ENCODE measurements at regions not wholly inside any gene's neighbourhood (a gene's known extent, or its start where the extent isn't known, plus 50 kb on each side); places are given as distances from the start of the nearest gene placed in this dataset.

DNA sequence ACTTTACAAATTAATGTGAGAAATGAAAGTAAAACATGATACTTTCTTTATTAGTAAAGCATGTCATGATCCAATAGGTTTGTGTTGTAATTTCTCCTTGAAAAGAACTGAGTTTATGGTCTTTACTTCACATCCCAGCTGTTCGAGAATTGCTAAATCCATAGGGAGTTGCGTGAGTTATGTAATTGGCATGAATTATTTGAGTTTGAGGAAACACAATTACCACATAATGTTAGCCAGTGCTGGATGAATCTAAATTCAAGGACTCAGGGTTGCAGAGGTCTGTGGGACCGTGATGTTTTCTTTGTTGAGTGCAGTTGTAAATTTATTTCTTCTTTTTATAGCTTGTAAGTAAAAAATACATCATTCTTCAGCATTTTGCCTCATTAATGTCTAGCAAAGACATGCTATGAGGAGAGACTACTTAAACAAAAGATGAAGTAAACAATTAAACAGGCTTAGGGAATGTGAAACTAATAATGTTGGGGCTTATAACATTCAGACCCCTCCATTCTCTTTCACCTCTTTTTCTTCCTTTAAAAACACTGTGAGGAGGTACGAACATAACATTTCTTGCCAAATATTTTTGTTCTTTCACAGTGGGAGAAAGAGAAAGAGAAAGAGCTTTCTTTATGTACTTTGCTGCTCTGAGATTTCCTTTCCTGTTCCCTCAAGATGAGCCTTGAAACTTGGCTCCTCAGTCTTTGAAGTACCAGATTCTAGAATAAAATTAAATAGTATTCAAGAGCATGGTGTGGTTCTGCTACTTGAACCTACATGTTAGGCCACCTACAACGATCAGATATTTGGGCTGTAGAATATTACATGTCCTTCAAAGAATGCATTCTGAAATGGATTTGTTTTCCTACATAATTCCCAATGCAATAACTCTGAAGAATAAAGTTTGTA, 159.6 kb upstream of the ANK2 start:
- DNase-seq (ENCODE audit: low read depth in 2 of 3, low spot score in 2 of 3), result no peak

DNA sequence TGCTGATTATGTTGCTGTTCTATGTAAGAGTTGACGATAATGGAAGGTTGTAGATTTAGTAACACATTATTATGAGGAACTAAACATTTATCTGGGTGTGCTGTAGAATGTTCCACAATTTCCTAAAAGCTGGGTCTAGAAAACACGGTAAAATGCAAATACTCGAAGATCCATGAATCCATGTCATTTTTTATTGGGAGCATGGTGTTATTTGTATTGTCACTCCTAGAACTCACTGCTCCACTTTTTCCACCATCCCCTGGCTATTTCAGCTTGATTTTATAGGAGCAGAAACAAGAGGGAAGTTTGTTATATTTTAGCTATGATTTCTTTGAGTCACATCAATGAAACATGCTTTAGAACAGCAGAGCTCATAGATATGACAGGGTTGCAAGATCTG, 155.0 kb upstream of the ANK2 start:
- DNase-seq (ENCODE audit: low read depth in 2 of 3, low spot score in 2 of 3), result no peak

DNA sequence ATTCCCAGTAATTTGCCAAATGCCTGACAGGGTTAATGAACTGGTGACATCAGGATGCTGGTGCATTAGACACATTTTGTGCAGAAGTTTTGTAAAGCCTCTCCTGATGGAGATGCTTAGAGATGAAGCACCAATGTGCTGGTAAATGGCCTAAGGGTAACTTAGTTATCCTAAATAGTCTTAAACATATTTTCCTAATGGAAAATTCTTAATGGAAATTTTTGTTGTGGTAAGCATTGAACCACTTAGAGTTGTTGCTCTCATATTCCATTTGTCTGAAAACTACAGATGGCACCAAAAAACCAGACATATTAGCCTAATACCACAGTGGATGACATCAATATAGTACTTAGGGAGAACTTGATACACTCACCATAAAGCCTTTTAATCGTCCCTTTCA, 154.5 kb upstream of the ANK2 start:
- no peak for DNase-seq (ENCODE audit: low read depth in 2 of 3, low spot score in 2 of 3)

DNA sequence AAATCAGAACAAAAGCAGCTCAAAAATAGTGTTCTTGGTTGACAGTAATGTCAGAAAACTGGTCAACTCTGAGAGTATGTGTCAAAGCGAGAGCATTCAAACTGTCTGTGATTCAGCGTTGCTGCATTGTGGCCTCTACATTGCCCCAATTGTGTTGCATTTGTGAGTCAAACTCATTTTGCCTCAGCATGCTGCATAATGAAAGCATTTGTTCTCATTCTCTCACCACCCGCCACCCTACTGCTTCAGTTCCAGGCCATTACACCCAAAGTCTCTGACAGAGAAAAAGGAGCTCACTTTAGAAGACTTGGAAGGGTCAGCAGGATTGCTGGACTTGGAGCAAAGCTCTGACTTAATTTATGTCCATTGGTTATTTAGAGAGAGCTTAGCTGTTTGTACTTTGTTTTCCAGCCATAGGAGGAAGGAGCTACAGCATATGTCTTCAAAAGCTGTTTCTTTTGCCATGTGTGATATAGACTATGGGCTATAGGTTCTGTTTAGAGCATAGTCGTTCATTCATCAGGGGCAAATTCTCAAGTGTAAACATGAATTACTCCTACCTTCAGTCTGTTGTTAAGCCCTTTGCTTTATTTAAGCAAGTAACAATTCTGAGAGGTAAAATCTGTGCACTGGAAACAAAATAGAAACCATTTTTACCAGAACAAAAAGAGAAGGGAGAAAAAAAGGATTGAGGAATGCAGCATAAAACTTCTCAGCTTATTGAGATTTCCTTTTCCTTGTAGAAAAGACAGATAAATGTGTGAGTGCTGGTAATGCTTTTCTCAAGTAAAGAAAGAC, 153.4 kb upstream of the ANK2 start:
- DNase-seq (ENCODE audit: low read depth in 2 of 3, low spot score in 2 of 3), result no peak

DNA sequence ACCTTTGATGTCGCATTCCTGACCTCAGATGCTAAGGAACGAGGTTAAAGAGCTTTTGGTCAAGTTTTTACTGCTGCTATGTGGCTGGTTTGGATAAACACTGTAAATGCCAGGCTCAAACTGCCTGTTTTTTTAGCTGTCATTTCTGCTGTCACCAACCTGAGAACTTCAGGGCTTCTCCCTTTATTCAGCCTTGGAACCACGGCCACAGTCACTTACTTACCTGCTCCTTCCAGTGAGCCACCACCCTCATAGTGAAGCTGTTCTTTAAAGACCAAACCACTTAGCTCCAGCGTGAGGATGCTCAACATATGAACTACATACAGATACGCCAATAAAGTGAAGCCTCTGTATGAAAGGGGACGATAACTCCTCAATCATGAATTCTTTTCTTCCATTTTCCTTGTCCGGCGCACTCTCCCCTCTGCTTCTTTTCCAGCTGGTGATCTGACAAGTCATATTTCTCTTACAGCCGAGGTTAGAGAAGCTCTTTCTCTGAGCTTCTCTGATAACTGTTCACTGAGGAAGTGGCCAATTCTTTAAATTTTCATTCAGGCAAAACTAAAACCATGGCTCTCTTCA, 152.8 kb upstream of the ANK2 start:
- no peak for DNase-seq (ENCODE audit: low read depth in 2 of 3, low spot score in 2 of 3)

DNA sequence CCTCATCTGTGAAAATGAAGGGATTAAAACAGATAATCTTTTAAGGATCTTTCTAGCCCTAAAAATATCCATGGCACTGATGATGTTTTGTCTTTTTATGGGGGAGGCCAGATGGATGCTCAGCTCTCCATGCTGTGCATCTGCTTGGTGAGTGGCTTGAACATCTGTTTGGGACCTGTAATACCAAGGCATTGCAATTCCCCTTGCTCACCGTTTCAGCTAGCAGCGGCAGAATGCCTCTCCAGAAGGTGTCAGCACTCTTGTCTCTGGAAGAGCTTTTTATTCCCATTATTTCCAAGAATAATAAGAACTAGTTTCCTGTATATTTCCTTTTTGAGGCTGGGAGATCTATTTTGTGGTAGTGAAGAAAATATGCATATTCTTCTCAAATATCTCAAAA, 151.9 kb upstream of the ANK2 start:
- no peak for DNase-seq (ENCODE audit: low read depth in 2 of 3, low spot score in 2 of 3)

DNA sequence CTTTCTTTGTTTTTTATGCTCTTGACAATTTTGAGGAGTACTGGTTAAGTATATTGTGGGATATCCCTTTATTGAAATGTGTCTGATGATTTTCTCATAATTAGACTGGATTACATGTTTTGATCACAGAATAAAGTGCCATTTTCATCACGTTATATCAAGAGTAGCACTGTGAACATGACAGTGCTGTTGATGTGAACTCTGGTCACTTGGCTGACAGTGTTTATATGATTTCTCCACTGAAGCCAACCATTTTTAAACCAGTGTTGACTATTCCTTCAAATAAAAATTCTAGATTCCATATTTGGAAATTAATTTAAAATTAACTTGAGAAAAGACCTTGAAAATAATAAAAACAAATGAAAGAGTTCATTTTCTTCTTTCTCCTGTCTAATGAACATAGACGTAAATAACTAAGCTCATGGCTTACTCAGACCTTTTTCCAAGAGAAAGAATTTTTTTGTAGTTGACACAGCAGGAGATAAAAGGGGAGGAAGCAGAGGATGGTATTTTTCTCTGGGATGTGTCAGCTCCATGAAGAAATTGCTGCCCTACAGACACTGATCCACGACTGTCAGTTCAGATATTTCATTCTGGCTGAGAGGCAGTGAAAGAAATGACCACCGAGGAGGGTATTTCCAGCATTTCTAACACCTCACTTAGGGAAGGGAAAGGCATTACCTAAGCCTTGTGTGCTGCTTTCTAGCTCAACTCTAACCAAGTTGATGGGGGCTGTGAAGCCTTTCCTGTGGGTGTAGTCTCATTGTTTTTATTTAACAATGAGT, 150.9 kb upstream of the ANK2 start:
- no peak for DNase-seq (ENCODE audit: low read depth in 2 of 3, low spot score in 2 of 3)

DNA sequence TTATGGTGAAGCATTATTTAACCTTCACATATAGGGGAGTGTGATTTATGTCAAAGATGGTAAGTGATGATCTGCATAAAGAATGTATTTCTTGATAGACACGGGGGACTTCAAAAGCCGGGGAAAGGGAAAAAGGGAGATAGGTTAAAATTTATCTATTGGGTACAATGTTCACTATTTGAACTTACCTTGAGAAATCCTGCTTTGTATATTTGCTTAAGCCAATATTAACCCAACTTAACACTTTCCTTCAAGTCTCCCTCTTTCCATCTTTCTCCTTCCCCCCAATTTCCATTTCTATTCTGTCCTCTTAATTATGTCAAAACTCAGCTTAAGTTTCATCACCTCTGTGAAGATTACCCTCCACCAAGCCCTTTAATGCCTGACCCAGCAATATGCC, 149.0 kb upstream of the ANK2 start:
- no peak for DNase-seq (ENCODE audit: low read depth in 2 of 3, low spot score in 2 of 3)

DNA sequence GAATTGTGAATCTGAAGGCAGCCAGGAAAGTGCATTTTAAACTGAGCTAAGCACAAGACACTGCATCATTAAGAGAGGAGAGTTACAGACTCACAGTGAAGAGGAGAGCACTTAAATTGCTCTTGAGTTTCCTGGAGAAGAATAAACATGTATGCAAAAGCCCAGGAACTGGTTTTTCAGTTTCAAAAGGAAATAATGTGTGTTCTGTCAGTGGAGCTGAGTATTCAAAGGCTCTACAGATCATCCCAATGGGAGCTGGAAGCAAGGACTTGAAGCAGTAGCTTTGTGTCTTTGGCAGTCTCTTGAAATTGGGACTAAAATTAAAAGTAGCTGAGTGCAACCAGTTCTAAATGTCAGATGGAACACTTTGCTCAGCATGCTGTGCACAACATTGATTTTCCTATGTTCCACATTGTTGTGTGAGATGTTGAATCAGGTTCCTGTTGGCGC, 147.5 kb upstream of the ANK2 start:
- no peak for DNase-seq (ENCODE audit: low read depth in 2 of 3, low spot score in 2 of 3)

DNA sequence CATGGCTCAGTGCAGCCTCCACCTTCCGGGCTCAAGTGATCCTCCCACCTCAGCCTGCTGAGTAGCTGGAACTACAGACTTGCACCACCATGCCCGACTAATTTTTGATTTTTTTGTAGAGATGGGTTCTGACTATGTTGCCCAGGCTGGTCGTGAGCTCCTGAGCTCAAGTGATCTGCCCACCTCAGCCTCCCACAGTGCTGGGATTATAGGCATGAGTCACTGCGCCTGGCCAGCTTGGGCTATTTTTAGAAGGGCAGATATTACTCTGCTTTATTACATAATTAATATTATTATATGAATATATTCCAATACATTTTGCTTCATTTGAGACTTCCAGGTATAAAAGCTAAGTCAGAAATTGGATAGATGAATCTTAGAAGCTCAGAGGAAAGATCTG, 143.7 kb upstream of the ANK2 start:
- DNase-seq (ENCODE audit: low read depth in 2 of 3, low spot score in 2 of 3), result no peak

DNA sequence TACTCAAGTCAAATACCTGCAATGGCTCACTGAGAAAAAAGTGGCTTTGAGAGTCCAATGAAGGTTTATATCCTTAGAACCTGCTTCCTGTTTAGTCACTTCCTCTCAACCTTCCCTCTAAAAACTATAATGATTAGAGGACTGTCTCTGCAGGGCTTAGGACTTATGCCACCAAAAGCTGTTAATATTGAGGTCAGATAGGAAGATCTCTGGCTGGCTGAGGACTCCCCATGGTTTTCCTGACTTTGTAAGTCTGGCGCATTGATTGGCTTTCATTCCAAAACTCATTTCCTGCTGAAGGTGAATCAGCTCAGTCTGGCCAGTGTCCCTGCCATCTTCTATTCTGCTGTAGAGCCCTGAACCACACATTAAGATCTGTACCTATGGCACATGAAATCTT, 140.9 kb upstream of the ANK2 start:
- no peak for DNase-seq (ENCODE audit: low read depth in 2 of 3, low spot score in 2 of 3)

DNA sequence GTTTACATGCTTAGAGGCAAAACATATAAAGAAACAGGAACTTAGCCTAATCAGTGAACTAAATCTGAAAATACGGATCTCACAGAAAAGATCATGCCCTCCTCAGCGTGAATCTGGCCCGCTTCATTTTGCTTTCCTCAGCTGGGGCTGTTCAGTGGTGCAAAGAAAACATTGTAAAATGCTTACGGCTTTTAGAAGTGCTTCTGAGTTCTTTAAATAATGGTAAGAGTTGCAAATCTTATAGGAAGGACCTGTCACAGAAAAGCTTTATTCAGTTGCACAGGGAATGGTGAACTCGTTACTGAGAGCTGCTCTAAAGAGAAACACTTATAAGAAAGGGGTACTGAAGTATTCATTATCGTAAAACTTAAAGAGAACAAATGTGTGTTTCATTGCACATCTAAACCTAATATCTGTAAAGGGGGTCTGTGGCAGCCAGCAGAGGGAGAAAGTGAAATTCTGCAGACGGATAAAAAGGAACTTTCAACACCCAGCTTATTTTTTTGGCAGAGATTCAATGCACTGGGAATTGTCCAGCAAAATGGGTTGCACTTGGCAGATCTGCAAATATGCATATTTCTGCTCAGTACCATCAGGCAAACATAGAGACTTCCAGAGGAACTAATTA, 139.2 kb upstream of the ANK2 start:
- no peak for DNase-seq (ENCODE audit: low read depth in 2 of 3, low spot score in 2 of 3)

DNA sequence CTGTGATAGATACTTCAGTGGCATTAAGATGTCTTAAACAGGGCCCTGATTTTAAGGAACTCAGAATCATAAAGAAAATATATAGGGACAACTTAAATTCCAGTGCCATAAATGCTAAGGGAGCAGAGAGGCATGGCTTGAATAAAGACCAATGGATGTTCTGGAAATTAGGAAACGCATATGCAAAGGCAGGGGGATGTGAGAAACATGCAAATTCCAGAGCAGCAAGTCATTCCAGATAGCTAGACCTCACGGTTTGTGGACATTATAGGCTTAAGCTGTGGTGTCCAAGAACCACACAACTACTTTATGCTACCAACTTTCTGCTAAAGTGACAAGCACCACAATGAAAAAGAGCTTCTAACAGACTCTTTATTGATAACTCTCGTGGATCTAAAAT, 132.6 kb upstream of the ANK2 start:
- no peak for DNase-seq (ENCODE audit: low read depth in 2 of 3, low spot score in 2 of 3)

DNA sequence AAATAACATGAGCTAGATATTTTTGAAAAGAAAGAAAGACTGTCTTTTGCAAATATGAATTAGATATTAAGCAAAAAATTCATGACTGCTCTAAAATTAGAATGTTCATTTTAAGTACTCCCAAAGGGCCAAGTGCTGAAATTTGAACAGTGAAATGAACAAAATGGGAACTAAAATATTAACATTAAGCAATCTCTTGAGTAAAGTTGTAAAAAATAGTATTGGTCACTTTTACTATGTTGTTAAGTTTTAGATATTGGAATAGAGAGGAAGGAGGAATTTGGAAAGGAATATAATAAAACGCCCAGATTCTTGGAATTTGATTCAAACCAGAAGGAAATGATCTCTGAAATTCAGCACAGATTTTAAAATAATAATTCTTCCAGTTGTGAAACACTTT, 125.9 kb upstream of the ANK2 start:
- no peak for DNase-seq (ENCODE audit: low read depth in 2 of 3, low spot score in 2 of 3)

DNA sequence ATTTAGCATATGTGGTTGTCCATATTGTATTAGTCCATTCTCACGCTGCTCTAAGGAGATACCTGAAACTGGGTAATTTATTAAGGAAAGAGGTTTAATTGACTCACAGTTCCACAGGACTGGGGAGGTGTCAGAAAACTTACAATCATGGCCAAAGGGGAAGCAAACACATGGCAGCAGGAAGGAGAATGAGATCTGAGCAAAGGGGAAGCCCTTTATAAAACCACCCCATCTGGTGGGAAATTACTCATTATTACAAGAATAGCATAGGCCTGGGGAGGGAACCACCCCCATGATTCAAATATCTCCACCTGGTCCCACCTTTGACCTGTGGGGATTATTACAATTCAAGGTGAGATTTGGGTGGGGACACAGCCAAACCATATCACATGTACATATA, 122.6 kb upstream of the ANK2 start:
- DNase-seq (ENCODE audit: low read depth in 2 of 3, low spot score in 2 of 3), result no peak

DNA sequence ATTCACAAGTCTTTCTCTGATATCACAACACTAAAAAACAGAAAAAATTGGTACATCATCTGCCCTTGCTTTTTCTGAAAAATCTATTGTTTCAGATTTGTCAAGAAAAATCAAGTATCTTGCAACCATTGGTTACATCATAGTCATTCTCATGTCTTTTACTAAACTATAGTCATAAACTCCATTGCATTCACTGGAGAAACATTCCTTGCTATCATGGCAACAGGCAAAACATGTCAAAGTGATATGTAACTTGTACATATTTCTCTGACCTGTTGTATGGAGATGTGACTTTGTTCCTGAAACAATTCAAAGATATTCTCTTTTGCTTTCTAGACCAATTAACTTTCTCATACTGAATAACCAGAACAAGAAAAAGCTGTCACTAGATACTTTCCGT, 121.9 kb upstream of the ANK2 start:
- no peak for DNase-seq (ENCODE audit: low read depth in 2 of 3, low spot score in 2 of 3)

DNA sequence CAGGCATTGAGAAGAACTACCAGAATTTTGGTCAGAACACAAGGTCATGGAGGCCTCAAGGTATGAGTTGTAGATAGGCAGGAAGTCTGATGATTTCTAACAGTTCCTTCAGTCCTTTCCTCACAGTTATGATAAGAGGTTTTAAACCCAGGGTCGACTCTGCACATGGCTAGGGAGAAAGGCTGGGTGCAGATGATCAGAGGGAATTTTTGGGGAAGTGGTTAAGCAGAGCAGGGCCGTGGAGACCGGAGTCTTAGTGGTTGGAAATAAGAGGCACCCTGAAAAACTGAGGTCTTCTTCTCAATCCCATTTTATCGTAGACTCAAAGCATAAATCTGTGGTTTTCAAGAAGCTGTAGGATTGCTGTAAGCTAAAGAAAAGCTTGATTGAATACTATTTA, 118.5 kb upstream of the ANK2 start:
- no peak for DNase-seq (ENCODE audit: low read depth in 2 of 3, low spot score in 2 of 3)

DNA sequence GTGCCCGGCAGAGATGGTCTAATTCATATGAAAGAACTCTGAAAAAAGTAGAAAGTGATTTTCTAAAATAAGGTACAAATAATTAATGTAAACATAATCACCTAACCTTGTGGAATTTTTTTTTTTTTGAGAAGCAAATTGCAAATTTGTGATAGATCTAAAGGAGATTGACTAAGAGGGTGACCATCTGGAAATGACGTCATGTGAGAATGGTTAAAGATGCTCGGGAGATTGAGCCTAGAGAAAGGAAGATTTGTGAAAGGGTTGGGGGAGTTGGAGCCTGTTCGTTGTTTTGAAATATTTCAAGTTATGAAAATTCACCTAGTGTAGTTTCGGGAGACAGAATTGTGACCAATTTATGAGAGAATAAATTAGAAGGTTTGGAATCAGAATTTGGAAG, 115.7 kb upstream of the ANK2 start:
- DNase-seq (ENCODE audit: low read depth in 2 of 3, low spot score in 2 of 3), result no peak

DNA sequence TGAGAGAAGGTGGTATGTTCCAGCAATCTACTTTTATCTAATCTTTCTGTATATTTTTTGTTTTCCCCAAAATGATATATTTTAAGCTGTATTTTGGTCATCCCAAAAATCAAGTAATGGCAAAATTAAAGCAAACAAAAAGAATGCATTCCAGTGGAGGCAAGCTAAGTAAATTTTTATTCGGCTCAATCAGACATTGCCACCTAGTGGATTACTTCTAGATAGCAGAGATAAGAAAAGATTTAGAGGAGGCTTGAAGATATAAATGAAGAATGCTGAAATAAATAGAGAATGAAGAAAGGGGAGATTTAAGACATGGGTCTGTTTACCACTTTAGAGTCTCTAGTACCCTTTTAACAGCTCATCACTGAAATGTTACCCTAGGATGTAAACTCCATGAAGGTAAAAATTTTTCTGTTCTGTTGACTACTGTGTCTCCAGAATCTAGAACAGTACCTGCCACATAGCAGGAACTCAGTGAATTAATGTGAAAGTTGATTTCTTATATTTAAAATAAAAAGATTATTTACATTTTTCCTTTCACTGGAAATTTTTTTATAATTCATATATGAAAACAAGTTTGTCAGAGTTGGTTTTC, 110.9 kb upstream of the ANK2 start:
- no peak for DNase-seq (ENCODE audit: low read depth in 2 of 3, low spot score in 2 of 3)

DNA sequence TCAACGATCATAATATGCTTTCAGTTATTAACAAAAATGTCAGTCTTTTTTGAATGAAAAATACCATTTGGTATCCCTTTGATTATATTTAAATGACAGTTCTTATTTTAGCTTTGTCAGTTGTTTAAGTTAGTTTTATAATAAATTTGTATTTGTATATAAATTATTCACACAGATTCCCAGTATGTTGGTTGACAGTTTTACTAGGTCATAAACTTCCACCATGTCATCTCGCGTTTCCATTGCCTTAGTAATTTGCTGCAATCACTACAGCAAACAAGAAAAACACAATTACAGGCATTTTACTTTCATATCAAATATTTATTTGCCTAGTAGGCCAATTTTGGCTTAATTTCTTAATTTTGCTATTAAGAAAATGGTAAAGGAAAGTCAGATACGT, 109.6 kb upstream of the ANK2 start:
- DNase-seq (ENCODE audit: low read depth in 2 of 3, low spot score in 2 of 3), result no peak

All from activated CD8-positive, alpha-beta memory T cell treated with anti-CD3 and anti-CD28 coated beads for 48 hours (primary cell).